Amniotic epithelial cell (primary cell): ENCODE measurements at regions not wholly inside any gene's neighbourhood (a gene's known extent, or its start where the extent isn't known, plus 50 kb on each side); places are given as distances from the start of the nearest gene placed in this dataset.

ENCODE experiments used
- DNase-seq: peaks from one replicate; pipeline ENCODE4 v3.0.0-alpha.2; 2010; ENCODE audit warnings: low read depth

GRCh38 chr13:72165276-72165675 lies 298.3 kb upstream of the DACH1 start:
- no peak for DNase-seq

- no peak for DNase-seq
These were observed 297.8 kb upstream of the DACH1 start for GRCh38 chr13:72164811-72165210.

- DNase-seq, result no peak
These were observed 296.7 kb upstream of the DACH1 start for GRCh38 chr13:72163678-72164077.

- DNase-seq, result no peak
These were observed 294.0 kb upstream of the DACH1 start for GRCh38 chr13:72160977-72161376.

GRCh38 chr13:72156760-72157159 lies 289.8 kb upstream of the DACH1 start:
- no peak for DNase-seq

- DNase-seq, result no peak
These were observed 286.3 kb upstream of the DACH1 start for GRCh38 chr13:72153272-72153671.

- DNase-seq, result peak; percentile 36
These were observed 284.2 kb upstream of the DACH1 start for GRCh38 chr13:72151241-72151640.

GRCh38 chr13:72150502-72150901 lies 283.5 kb upstream of the DACH1 start:
- DNase-seq, result no peak

- DNase-seq, result no peak
These were observed 282.7 kb upstream of the DACH1 start for GRCh38 chr13:72149701-72150100.

GRCh38 chr13:72146816-72147215 lies 279.8 kb upstream of the DACH1 start:
- no peak for DNase-seq

- DNase-seq, result peak; percentile 16
These were observed 278.4 kb upstream of the DACH1 start for GRCh38 chr13:72145383-72145782.

GRCh38 chr13:72144636-72145035 lies 277.6 kb upstream of the DACH1 start:
- DNase-seq, result no peak

- peak; percentile 3 for DNase-seq
These were observed 275.0 kb upstream of the DACH1 start for GRCh38 chr13:72141855-72142519.

- no peak for DNase-seq
These were observed 272.2 kb upstream of the DACH1 start for GRCh38 chr13:72139192-72139591.

- no peak for DNase-seq
These were observed 265.1 kb upstream of the DACH1 start for GRCh38 chr13:72132075-72132474.

- no peak for DNase-seq
These were observed 262.1 kb upstream of the DACH1 start for GRCh38 chr13:72129117-72129516.

- no peak for DNase-seq
These were observed 260.0 kb upstream of the DACH1 start for GRCh38 chr13:72127031-72127430.

GRCh38 chr13:72126424-72126823 lies 259.4 kb upstream of the DACH1 start:
- DNase-seq, result no peak

GRCh38 chr13:72125561-72125960 lies 258.6 kb upstream of the DACH1 start:
- peak; percentile 15 for DNase-seq

- no peak for DNase-seq
These were observed 255.8 kb upstream of the DACH1 start for GRCh38 chr13:72122661-72123255.

- DNase-seq, result no peak
These were observed 254.5 kb upstream of the DACH1 start for GRCh38 chr13:72121466-72121865.

- no peak for DNase-seq
These were observed 253.6 kb upstream of the DACH1 start for GRCh38 chr13:72120632-72121031.

- DNase-seq, result no peak
These were observed 246.9 kb upstream of the DACH1 start for GRCh38 chr13:72113931-72114330.

- no peak for DNase-seq
These were observed 246.1 kb upstream of the DACH1 start for GRCh38 chr13:72113076-72113475.
